Omental fat pad (tissue), 3 donors: ENCODE measurements at regions not wholly inside any gene's neighbourhood (a gene's known extent, or its start where the extent isn't known, plus 50 kb on each side); places are given as distances from the start of the nearest gene placed in this dataset.

Experiments
- ATAC-seq: fragments of 150-250 bp; one replicate; pipeline ENCODE4 v1.9.1; 2016; ENCODE audit warnings: mild to moderate bottlenecking, moderate library complexity; ENCODE audit not compliant: low FRiP score
- DNase-seq: peaks from one replicate; pipeline ENCODE4 v3.0.0-alpha.2; 2019; ENCODE audit warnings: low spot score
- CTCF ChIP-seq, 3 donors: fragments of 450-650 bp; IDR thresholded peaks; one replicate each; pipeline ENCODE4 v1.5.1; 2016 to 2017; ENCODE audit warnings: antibody characterized with exemption in 3 of 3, mild to moderate bottlenecking in 3 of 3, moderate library complexity in 2 of 3

DNA sequence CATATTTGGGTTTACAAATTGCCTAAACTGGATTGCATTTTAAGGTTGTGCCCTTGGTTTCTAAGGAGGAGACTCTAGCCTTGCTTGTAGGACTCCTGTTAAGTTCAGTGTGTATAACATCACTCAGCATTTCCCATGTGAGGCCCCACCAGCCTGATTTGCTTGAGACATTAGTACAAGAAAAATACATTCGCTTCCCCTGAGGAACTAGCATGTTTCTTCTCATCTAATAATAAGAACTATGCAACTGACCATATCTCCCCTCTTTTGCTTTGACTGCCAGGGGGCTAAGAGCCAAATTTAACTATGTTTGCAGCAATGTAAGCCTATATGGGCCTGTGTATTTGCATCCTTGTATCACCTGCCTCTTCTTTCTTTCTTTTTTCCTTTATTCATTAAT lies 737.9 kb downstream of the INHBA start:
- ATAC-seq, result no peak
- no peak for DNase-seq
- TF ChIP-seq CTCF (IDR thresholded peaks at IDR 0.05), result no peak

DNA sequence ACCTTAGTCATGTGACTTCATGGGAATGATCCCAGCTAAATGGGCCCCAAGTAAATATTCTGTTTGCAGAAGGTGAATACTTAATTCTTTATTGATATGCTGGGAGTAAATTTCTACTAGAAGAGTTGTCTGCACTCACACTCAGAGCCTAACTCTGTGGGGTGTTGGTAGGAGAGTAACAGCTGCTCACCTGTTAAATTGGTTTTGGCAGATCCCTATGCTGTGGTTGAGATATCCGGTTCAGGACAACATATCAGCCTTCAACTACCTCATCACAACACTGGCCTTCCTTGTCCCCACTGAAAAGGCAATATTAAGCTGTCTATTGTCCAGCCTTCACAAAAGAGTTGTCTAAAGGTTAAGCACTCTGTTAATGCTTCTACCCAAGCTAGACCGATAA lies 738.3 kb downstream of the INHBA start:
- TF ChIP-seq CTCF (IDR thresholded peaks at IDR 0.05), result no peak
- no peak for DNase-seq
- no peak for ATAC-seq

DNA sequence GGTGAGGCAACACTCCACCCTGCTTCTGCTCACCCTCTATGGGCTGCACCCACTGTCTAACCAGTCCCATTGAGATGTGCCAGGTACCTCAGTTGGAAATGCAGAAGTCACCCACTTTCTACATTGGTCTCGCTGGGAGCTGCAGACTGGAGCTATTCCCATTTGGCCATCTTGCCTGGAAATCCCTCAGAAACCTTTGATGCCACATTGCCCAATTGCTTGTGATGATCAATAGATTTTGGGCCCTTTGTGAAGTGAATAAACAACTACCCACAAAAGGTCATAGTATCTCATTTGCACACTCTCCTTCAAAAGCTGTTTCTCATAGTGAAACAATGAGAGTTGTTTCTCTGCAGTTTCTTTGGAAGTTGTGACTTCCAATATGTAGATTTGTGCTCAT lies 742.9 kb downstream of the INHBA start:
- ATAC-seq (no peak), DNase-seq (no peak)
- no peak for TF ChIP-seq CTCF (IDR thresholded peaks at IDR 0.05)

DNA sequence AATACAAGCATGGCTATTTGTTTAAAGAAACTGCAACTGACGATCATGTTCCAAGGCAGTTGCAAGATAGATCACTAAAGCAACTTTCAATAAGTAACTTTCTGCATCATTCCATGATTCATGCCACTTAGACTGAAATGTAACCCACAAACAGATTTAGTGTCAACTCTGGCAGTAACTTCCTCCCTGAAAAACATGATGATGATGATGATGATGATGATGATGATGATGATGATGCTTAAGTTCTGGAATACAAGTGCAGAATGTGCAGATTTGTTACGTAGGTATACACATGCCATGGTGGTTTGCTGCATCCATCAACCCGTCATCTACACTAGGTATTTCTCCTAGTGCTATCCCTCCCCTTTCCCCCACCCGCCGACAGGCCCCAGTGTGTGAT lies 754.7 kb downstream of the INHBA start:
- DNase-seq, result no peak
- no peak for TF ChIP-seq CTCF (IDR thresholded peaks at IDR 0.05)
- ATAC-seq, result no peak

DNA sequence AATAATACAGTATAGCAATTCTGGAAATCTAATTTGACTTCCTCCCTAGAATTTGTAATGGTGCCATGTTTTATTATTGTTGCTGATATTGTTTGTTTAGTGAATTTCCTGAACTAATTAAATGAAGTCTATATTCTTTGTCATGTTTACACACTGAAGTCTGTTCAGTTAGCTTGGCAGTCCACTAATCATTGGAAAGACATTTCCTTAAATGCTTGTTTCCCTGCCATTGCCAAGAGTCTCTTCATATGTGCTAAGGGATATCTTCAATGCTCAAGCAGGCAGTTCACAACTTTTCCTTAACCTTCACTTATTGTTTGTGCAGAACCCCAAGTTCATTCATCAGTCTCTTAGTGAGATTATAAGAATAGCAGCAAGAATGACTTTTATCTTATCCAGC lies 755.3 kb downstream of the INHBA start:
- no peak for TF ChIP-seq CTCF (IDR thresholded peaks at IDR 0.05)
- DNase-seq (no peak), ATAC-seq (no peak)

DNA sequence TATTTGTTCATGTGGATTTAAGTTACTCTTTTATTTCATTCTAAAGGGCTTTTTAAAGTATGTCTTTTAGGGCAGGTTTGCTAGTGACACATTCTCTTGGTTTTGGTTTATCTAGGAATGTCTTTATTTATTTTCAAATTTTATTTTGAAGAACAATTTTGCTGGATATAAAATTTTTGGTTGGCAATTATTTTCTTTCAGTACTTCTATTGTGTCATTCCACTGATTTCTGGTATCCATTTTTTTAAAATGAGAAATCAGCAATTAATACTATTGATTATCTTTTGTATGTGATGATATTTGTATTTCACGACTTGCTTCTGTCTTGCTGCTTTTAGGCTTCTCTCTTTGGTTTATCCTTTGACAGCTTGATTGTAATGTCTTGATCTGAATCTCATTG lies 756.3 kb downstream of the INHBA start:
- no peak for TF ChIP-seq CTCF (IDR thresholded peaks at IDR 0.05)
- no peak for DNase-seq
- ATAC-seq, result no peak

DNA sequence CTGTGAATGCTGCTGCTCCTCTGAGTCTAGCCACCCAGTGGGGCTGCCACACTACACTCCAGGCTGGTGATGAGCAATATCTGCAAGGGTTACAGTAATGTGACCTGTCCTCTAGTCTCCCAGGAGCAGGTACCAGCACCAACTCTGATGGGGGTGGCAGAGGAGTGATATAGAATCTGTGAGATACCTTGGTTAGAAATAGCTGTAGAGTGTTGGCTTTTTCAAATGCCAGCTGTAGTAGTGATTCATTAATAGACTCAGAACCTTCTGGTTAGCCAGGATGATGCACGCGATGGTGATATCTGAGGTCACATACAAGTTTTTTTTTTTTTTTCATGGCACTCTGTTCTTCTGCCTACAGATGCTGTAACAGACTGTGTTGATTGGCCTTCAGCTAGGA lies 757.1 kb downstream of the INHBA start:
- DNase-seq (no peak), ATAC-seq (no peak)
- no peak for TF ChIP-seq CTCF (IDR thresholded peaks at IDR 0.05)
